BE2C (cell line): ENCODE measurements at regions not wholly inside any gene's neighbourhood (a gene's known extent, or its start where the extent isn't known, plus 50 kb on each side); places are given as distances from the start of the nearest gene placed in this dataset.
A peak's percentile ranks its signal among the peaks of the same experiment; 100 is the strongest.

Source experiments
- DNase-seq: peaks from one replicate; pipeline ENCODE4 v3.0.0-alpha.2; 2020
- H3K27me3 ChIP-seq: fragments of 250-450 bp; sonication (Bioruptor Pico); 2 replicates; pipeline ENCODE4 v1.5.1; 2020; ENCODE audit warnings: mild to moderate bottlenecking
- H3K36me3 ChIP-seq: fragments of 250-450 bp; sonication (Bioruptor Pico); 2 replicates; pipeline ENCODE4 v1.5.1; 2020; ENCODE audit warnings: mild to moderate bottlenecking
- H3K4me1 ChIP-seq: fragments of 250-450 bp; sonication (Bioruptor Pico); 2 replicates; pipeline ENCODE4 v1.5.1; 2020
- H3K4me3 ChIP-seq: 2 replicates; pipeline ENCODE4 v1.5.1; 2011; ENCODE audit warnings: low read depth, low read length
- H3K9me3 ChIP-seq: fragments of 250-450 bp; sonication (Bioruptor Pico); 2 replicates; pipeline ENCODE4 v1.5.1; 2020
- TF ChIP-seq, protein P1 (sequence below): IDR thresholded peaks from 2 replicates; pipeline ENCODE4 v1.5.1; 2012; ENCODE audit warnings: mild to moderate bottlenecking, low read depth, low read length

DNA sequence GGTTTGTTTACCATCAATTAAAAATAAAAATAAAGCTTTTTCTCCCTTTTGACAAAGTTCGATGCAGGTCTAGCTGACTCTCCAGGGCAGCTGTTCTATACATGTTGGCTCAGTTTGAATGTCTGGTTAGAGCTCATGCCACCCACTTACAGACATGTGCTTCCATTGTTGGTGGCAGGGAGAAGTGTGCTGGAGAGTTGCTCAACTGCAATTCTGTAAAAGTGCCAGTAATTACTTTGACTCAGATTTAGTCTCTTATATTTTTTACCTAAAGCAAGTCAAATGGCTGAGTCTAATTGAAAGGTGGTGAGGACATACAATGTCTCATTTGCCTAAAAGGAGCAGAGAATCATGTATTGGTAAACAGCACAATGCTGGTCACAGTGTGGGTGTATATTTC, 609.1 kb upstream of the SYT4 start:
- no peak for DNase-seq
- Histone ChIP-seq H3K9me3 (no peaks in the 10 kb centered on the region), H3K4me3 (no peak overlapping the region), H3K4me1 (no peaks in the 10 kb centered on the region), H3K36me3 (no peaks in the 10 kb centered on the region), H3K27me3 (no peaks in the 10 kb centered on the region)
- TF ChIP-seq, protein P1, sequence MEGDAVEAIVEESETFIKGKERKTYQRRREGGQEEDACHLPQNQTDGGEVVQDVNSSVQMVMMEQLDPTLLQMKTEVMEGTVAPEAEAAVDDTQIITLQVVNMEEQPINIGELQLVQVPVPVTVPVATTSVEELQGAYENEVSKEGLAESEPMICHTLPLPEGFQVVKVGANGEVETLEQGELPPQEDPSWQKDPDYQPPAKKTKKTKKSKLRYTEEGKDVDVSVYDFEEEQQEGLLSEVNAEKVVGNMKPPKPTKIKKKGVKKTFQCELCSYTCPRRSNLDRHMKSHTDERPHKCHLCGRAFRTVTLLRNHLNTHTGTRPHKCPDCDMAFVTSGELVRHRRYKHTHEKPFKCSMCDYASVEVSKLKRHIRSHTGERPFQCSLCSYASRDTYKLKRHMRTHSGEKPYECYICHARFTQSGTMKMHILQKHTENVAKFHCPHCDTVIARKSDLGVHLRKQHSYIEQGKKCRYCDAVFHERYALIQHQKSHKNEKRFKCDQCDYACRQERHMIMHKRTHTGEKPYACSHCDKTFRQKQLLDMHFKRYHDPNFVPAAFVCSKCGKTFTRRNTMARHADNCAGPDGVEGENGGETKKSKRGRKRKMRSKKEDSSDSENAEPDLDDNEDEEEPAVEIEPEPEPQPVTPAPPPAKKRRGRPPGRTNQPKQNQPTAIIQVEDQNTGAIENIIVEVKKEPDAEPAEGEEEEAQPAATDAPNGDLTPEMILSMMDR: no peak

DNA sequence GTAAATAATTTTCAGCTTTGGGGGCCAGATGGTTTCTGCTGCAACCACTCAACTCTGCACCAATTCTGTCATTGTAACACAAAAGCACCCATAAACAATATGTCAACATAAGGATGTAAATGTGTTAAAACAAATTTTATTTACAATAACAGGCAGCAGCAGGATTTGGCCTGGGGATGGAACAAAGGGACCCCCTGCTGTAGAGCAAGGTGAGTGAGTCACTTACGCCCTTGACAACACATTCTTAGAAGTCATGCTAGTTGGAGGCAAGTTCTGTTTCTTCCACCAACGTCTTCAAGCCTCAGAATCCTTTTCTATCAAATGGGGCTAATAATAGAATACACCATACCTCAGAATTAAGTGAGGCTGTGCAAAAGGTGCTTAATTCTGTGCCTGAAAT, 610.2 kb upstream of the SYT4 start:
- Histone ChIP-seq H3K9me3 (no peaks in the 10 kb centered on the region), H3K36me3 (no peaks in the 10 kb centered on the region), H3K4me3 (no peak overlapping the region), H3K27me3 (no peaks in the 10 kb centered on the region), H3K4me1 (no peaks in the 10 kb centered on the region)
- no peak for DNase-seq
- TF ChIP-seq, protein P1: no peak

DNA sequence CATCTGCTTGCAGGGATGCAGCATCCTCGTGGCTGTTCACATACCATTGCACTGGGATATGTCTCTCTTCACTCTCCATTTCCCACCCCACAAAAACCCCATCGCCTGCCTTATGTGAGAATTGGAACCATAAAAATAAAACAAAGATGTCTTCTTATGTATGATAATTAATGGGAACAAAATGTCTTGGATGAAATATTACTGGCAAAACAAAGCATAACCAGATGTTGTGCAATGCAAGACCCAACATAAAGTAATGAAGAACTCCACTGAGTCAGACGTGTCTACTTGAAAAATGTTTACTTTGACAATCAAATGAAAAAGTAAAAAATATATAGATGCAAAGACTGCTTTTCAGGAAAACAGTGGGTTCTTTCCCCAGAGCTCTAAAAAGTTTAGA, 611.3 kb upstream of the SYT4 start:
- Histone ChIP-seq H3K4me3 (no peak overlapping the region), H3K9me3 (no peaks in the 10 kb centered on the region), H3K36me3 (no peaks in the 10 kb centered on the region), H3K4me1 (peaks cover under 1% of the 10 kb centered on the region), H3K27me3 (no peaks in the 10 kb centered on the region)
- DNase-seq: no peak
- TF ChIP-seq, protein P1: no peak

DNA sequence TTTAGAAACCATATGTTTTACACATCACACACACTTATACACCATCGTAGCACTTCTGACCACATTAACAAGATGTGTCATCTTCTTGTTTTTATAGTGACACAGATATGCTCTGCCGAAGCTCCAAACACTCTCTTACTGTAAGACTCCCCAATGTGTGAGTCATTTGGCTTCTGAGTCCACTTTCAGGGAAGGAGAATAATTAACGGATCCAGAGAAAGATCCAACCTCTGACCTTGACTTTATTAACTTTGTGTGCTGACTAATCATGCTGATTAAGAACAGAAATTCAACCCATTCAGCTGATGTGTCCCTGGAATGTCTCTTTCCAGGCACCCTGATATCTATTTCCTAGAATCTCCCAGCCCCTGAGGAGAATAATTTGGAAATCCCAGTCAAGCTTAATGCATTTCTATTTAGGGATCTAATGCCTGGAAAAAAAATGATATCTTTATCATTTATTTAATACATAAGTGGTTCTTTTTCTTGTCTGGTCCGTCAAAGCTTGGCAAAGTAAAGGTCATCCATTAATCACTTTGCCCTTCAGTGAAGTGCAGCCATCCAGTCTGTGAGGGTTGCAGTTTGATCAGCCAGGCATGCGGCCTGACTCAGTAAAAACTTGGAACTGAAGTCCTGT, 615.8 kb upstream of the SYT4 start:
- Histone ChIP-seq H3K4me3 (no peak overlapping the region), H3K27me3 (no peaks in the 10 kb centered on the region), H3K36me3 (no peaks in the 10 kb centered on the region), H3K4me1 (peaks cover 3% of the 10 kb centered on the region), H3K9me3 (no peaks in the 10 kb centered on the region)
- DNase-seq: peak; percentile 40
- TF ChIP-seq, protein P1: no peak

DNA sequence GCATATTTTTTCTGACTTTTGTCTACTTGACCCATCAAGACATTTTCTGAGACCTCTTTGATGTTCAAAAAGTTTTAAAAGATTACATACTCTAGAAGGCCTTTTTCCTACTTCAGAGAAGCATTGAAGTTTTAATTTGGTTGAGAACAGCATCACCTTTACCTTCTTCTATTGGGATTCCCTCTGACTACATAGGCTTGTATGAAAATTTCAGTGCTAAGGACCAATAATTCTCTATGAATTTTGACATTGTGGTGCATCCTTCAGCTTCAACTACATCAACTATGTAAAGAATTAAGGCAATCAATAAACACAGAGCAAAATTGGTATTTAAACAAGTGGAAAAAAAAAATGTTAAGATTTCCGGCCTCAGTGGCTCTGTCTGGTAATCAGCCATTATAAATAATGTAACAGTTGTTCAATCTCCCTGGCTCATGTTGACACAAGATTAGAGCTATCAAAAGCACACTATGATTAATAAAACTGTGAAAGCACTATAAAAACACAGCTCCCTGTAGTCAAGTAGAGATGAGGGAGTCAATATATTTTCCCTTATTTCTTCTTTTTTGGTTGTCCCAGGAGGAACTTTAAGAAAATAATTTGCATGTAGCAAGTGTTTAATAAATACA, 627.0 kb upstream of the SYT4 start:
- Histone ChIP-seq H3K27me3 (no peaks in the 10 kb centered on the region), H3K4me1 (no peaks in the 10 kb centered on the region), H3K4me3 (no peak overlapping the region), H3K9me3 (no peaks in the 10 kb centered on the region), H3K36me3 (no peaks in the 10 kb centered on the region)
- TF ChIP-seq, protein P1: no peak
- no peak for DNase-seq

DNA sequence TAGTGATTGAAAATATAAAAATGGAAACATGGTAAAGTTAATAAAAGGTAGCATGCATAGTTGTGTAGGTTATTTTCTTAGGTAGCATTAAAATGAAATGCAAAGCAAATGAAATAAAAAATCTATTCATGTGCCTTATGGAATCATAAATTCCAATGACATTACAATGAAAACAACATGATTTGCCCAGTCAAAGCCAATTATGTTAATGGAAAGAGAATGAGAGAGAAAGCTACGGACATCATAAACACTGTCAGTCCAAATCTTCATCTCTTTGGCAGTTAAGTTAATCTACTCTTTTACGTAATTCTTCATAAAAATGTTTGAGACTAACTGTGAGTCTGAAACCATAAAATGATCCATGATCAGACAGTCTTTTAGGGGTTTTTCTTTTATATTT, 636.7 kb upstream of the SYT4 start:
- no peak for DNase-seq
- H3K27me3 ChIP-seq: no peaks in the 10 kb centered on the region
- TF ChIP-seq, protein P1: no peak
- H3K9me3 ChIP-seq: no peaks in the 10 kb centered on the region
- H3K4me3 ChIP-seq: no peak overlapping the region
- no peaks in the 10 kb centered on the region for H3K36me3 ChIP-seq
- H3K4me1 ChIP-seq: no peaks in the 10 kb centered on the region
